Fibroblast of lung (primary cell): ENCODE measurements at regions not wholly inside any gene's neighbourhood (a gene's known extent, or its start where the extent isn't known, plus 50 kb on each side); places are given as distances from the start of the nearest gene placed in this dataset.

Experiments
- EZH2 ChIP-seq: IDR thresholded peaks from 2 replicates; pipeline ENCODE4 v1.5.1; 2012; ENCODE audit warnings: low read length, control low read depth, mild to moderate bottlenecking; ENCODE audit errors: missing control alignments
- TF ChIP-seq, protein P1 (sequence below), 2 donors: IDR thresholded peaks in 1 of 2; conservative IDR thresholded peaks in 1 of 2; 1 replicate in 1 of 2; 2 replicates in 1 of 2; pipeline ENCODE4 v1.5.1; 2011 to 2012; ENCODE audit warnings: low read length in 2 of 2, control low read depth in 1 of 2, inconsistent platforms in 1 of 2, low read depth in 1 of 2, mild to moderate bottlenecking in 1 of 2

GRCh38 chr7:136051203-136051928 lies 74.2 kb upstream of the MTPN start:
- TF ChIP-seq, protein P1, sequence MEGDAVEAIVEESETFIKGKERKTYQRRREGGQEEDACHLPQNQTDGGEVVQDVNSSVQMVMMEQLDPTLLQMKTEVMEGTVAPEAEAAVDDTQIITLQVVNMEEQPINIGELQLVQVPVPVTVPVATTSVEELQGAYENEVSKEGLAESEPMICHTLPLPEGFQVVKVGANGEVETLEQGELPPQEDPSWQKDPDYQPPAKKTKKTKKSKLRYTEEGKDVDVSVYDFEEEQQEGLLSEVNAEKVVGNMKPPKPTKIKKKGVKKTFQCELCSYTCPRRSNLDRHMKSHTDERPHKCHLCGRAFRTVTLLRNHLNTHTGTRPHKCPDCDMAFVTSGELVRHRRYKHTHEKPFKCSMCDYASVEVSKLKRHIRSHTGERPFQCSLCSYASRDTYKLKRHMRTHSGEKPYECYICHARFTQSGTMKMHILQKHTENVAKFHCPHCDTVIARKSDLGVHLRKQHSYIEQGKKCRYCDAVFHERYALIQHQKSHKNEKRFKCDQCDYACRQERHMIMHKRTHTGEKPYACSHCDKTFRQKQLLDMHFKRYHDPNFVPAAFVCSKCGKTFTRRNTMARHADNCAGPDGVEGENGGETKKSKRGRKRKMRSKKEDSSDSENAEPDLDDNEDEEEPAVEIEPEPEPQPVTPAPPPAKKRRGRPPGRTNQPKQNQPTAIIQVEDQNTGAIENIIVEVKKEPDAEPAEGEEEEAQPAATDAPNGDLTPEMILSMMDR (conservative IDR thresholded peaks at IDR 0.05 in 1 of 2, IDR thresholded peaks at IDR 0.05 in 1 of 2; ENCODE audit: low read depth in 1 of 2, low read length in 2 of 2) = no peak
- no peak for TF ChIP-seq EZH2
